ENCODE measurements at regions not wholly inside any gene's neighbourhood (a gene's known extent, or its start where the extent isn't known, plus 50 kb on each side); places are given as distances from the start of the nearest gene placed in this dataset.

DNA sequence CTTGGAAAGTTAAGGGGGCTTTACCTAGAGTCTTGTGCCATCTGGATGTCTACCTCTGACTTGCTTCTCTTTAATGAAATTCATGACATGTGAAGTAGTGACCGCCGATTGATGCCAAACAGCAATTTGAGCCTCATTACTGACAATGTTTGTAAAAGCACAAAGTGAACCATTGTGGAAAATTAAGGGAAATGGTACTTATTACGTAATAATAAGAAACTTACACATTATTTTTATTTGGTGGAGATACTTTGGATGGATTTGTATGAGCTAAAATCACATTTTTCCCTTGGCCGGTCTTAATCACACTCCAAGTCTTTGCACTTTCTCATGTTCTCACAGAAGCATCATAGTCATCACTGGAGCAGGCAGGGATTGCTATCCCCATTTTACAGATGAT lies 265.1 kb upstream of the KLF6 start:
- Histone ChIP-seq H3K27me3 (ENCODE audit: control insufficient read depth, insufficient read depth, low read length) (no peaks in the 10 kb centered on the region), H3K4me1 (ENCODE audit: control insufficient read depth, insufficient read depth, low read length) (no peaks in the 10 kb centered on the region), H3K36me3 (ENCODE audit: control insufficient read depth, insufficient read depth, low read length) (no peaks in the 10 kb centered on the region), H3K9me3 (ENCODE audit: control insufficient read depth, insufficient read depth, low read depth, low read length) (peaks cover 6% of the 10 kb centered on the region; the same call in 1 of the 2 replicates), H3K4me3 (ENCODE audit: low read depth in 2 of 2, low read length in 2 of 2) (no peak overlapping the region), H3K27ac (ENCODE audit: low read length) (peak overlapping the region; percentile 75)
- intact Hi-C loops (cut with micrococcal nuclease; ENCODE audit: unreplicated experiment) (loop anchor here (10.0 kb wide), 1 partner anchor 95 kb away; no protein-coding TSS in a partner anchor), in situ Hi-C loops (cut with HindIII; ENCODE audit: low pct_unique_long_range_greater_than_20kb, low sequenced_read_pairs) (no loop called here)
- BruUV-seq (replicated peaks) = no TSS peak
- ATAC-seq = no peak
- no peak for TF ChIP-seq SIN3A (IDR thresholded peaks at IDR 0.05; ENCODE audit: borderline replicate concordance, insufficient read depth, low read depth, low read length)
- no peak for TF ChIP-seq TCF7L2 (IDR thresholded peaks at IDR 0.05; ENCODE audit: low read depth, low read length)
- TF ChIP-seq, protein P1, sequence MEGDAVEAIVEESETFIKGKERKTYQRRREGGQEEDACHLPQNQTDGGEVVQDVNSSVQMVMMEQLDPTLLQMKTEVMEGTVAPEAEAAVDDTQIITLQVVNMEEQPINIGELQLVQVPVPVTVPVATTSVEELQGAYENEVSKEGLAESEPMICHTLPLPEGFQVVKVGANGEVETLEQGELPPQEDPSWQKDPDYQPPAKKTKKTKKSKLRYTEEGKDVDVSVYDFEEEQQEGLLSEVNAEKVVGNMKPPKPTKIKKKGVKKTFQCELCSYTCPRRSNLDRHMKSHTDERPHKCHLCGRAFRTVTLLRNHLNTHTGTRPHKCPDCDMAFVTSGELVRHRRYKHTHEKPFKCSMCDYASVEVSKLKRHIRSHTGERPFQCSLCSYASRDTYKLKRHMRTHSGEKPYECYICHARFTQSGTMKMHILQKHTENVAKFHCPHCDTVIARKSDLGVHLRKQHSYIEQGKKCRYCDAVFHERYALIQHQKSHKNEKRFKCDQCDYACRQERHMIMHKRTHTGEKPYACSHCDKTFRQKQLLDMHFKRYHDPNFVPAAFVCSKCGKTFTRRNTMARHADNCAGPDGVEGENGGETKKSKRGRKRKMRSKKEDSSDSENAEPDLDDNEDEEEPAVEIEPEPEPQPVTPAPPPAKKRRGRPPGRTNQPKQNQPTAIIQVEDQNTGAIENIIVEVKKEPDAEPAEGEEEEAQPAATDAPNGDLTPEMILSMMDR (IDR thresholded peaks at IDR 0.05) = no peak
- TF ChIP-seq, protein P2, sequence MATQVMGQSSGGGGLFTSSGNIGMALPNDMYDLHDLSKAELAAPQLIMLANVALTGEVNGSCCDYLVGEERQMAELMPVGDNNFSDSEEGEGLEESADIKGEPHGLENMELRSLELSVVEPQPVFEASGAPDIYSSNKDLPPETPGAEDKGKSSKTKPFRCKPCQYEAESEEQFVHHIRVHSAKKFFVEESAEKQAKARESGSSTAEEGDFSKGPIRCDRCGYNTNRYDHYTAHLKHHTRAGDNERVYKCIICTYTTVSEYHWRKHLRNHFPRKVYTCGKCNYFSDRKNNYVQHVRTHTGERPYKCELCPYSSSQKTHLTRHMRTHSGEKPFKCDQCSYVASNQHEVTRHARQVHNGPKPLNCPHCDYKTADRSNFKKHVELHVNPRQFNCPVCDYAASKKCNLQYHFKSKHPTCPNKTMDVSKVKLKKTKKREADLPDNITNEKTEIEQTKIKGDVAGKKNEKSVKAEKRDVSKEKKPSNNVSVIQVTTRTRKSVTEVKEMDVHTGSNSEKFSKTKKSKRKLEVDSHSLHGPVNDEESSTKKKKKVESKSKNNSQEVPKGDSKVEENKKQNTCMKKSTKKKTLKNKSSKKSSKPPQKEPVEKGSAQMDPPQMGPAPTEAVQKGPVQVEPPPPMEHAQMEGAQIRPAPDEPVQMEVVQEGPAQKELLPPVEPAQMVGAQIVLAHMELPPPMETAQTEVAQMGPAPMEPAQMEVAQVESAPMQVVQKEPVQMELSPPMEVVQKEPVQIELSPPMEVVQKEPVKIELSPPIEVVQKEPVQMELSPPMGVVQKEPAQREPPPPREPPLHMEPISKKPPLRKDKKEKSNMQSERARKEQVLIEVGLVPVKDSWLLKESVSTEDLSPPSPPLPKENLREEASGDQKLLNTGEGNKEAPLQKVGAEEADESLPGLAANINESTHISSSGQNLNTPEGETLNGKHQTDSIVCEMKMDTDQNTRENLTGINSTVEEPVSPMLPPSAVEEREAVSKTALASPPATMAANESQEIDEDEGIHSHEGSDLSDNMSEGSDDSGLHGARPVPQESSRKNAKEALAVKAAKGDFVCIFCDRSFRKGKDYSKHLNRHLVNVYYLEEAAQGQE (IDR thresholded peaks at IDR 0.05; ENCODE audit: insufficient read depth in 1 of 2, low read depth in 2 of 2, low read length in 1 of 2) = no peak
- no peak for TF ChIP-seq POLR2AphosphoS5 (IDR thresholded peaks at IDR 0.05; ENCODE audit: low read depth, low read length)
- CTCF ChIA-PET = no interaction called here
- POLR2A ChIA-PET = no interaction called here
- no peak for DNase-seq (ENCODE audit: low read depth, low spot score)

DNA sequence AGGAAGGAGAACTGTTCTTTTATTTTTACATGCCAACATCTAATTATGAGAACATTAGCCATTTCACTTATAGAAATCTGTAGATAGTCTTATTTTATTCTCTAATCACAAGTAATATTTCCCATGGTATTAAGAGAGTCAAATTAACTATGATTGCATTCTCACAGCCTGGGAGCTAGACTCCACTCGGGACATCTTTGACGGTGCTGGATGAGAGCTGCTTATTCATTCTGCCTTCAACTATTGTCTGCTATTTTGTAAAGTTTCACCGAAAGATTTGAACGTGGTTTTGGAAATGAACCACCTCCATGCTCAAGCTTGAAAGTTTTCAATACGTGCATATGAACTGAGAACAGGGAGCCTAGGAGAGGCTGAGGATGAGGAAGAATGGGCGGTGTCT lies 264.3 kb upstream of the KLF6 start:
- ChIA-PET POLR2A (no interaction called here), CTCF (interaction anchor here (0.6 kb wide), 1 partner anchor 766 kb away, joined by 3 read pairs; no protein-coding TSS in a partner anchor)
- no peaks in the 10 kb centered on the region for H3K36me3 ChIP-seq (ENCODE audit: control insufficient read depth, insufficient read depth, low read length)
- intact Hi-C loops (cut with micrococcal nuclease; ENCODE audit: unreplicated experiment) = no loop called here
- no peak for TF ChIP-seq SIN3A (IDR thresholded peaks at IDR 0.05; ENCODE audit: borderline replicate concordance, insufficient read depth, low read depth, low read length)
- no peak for TF ChIP-seq TCF7L2 (IDR thresholded peaks at IDR 0.05; ENCODE audit: low read depth, low read length)
- TF ChIP-seq, protein P1 (IDR thresholded peaks at IDR 0.05) = no peak
- TF ChIP-seq, protein P2 (IDR thresholded peaks at IDR 0.05; ENCODE audit: insufficient read depth in 1 of 2, low read depth in 2 of 2, low read length in 1 of 2) = no peak
- no peak for TF ChIP-seq POLR2AphosphoS5 (IDR thresholded peaks at IDR 0.05; ENCODE audit: low read depth, low read length)
- BruUV-seq (replicated peaks) = no TSS peak
- H3K27ac ChIP-seq (ENCODE audit: low read length) = peak overlapping the region; percentile 75
- H3K9me3 ChIP-seq (ENCODE audit: control insufficient read depth, insufficient read depth, low read depth, low read length) = peaks cover 6% of the 10 kb centered on the region; the same call in 1 of the 2 replicates
- DNase-seq (ENCODE audit: low read depth, low spot score) (no peak), ATAC-seq (no peak)
- H3K4me3 ChIP-seq (ENCODE audit: low read depth in 2 of 2, low read length in 2 of 2) = no peak overlapping the region
- H3K27me3 ChIP-seq (ENCODE audit: control insufficient read depth, insufficient read depth, low read length) = no peaks in the 10 kb centered on the region
- in situ Hi-C loops (cut with HindIII; ENCODE audit: low pct_unique_long_range_greater_than_20kb, low sequenced_read_pairs) = no loop called here
- no peaks in the 10 kb centered on the region for H3K4me1 ChIP-seq (ENCODE audit: control insufficient read depth, insufficient read depth, low read length)

Measured in Panc1 (cell line).